Lung (tissue), 11 donors: ENCODE measurements at regions not wholly inside any gene's neighbourhood (a gene's known extent, or its start where the extent isn't known, plus 50 kb on each side); places are given as distances from the start of the nearest gene placed in this dataset.

ENCODE experiments used
- ATAC-seq: fragments of 200-7000 bp; cut with Tn5 transposase; one replicate; pipeline ENCODE4 v1.9.1; 2020; ENCODE audit warnings: moderate number of reproducible peaks; ENCODE audit not compliant: insufficient read depth, low FRiP score
- DNase-seq, 3 donors: peaks; one replicate each; pipeline ENCODE4 v3.0.0-alpha.2; 2013 to 2017
- H3K27ac ChIP-seq, 2 donors: one replicate each; pipeline ENCODE4 v1.5.1; 2013; ENCODE audit warnings: mild to moderate bottlenecking in 2 of 2, moderate library complexity in 2 of 2, control low read depth in 1 of 2, inconsistent platforms in 1 of 2, low read depth in 1 of 2, low read length in 1 of 2
- H3K27me3 ChIP-seq, 3 donors: one replicate each; pipeline ENCODE4 v1.5.1; 2013; ENCODE audit warnings: low read length in 2 of 3; ENCODE audit not compliant: control insufficient read depth in 3 of 3, insufficient read depth in 3 of 3
- H3K36me3 ChIP-seq, 4 donors: one replicate each; pipeline ENCODE4 v1.5.1; 2013; ENCODE audit warnings: low read length in 4 of 4, mild to moderate bottlenecking in 1 of 4, moderate library complexity in 1 of 4; ENCODE audit not compliant: control insufficient read depth in 4 of 4, insufficient read depth in 4 of 4
- H3K4me1 ChIP-seq, 5 donors: one replicate each; pipeline ENCODE4 v1.5.1; 2013; ENCODE audit warnings: low read length in 5 of 5, mild to moderate bottlenecking in 2 of 5, moderate library complexity in 1 of 5; ENCODE audit not compliant: control insufficient read depth in 5 of 5, insufficient read depth in 5 of 5
- H3K4me3 ChIP-seq: one replicate; pipeline ENCODE4 v1.5.1; 2013; ENCODE audit warnings: mild to moderate bottlenecking, control low read depth, moderate library complexity
- H3K9ac ChIP-seq, 2 donors: one replicate each; pipeline ENCODE4 v1.5.1; 2013; ENCODE audit warnings: low read length in 2 of 2, control low read depth in 1 of 2; ENCODE audit not compliant: insufficient read depth in 1 of 2
- H3K9me3 ChIP-seq, 4 donors: one replicate each; pipeline ENCODE4 v1.5.1; 2013; ENCODE audit warnings: low read length in 3 of 4, mild to moderate bottlenecking in 1 of 4, moderate library complexity in 1 of 4; ENCODE audit not compliant: control insufficient read depth in 4 of 4, insufficient read depth in 3 of 4
- WGBS, 2 donors: extraction: QIAGEN DNeasy Blood & Tissue Kit; methylation state at CpG; one replicate each; pipeline ENCODE4 v1.1.7; 2013; 5-methylcytosine and 5-hydroxymethylcytosine counted together
- TF ChIP-seq, protein P1 (sequence below): IDR thresholded peaks from 2 replicates; pipeline ENCODE4 v1.5.1; 2012; ENCODE audit warnings: mild to moderate bottlenecking; ENCODE audit errors: control extremely low read depth, extremely low read depth
- donor health status: control.
- donor health status: control.
- donor health status: Bipolar disorder and iron deficiency.
- donor health status: healthy.
- donor health status: DM: yes; HTN: yes; CAD: no.

DNA sequence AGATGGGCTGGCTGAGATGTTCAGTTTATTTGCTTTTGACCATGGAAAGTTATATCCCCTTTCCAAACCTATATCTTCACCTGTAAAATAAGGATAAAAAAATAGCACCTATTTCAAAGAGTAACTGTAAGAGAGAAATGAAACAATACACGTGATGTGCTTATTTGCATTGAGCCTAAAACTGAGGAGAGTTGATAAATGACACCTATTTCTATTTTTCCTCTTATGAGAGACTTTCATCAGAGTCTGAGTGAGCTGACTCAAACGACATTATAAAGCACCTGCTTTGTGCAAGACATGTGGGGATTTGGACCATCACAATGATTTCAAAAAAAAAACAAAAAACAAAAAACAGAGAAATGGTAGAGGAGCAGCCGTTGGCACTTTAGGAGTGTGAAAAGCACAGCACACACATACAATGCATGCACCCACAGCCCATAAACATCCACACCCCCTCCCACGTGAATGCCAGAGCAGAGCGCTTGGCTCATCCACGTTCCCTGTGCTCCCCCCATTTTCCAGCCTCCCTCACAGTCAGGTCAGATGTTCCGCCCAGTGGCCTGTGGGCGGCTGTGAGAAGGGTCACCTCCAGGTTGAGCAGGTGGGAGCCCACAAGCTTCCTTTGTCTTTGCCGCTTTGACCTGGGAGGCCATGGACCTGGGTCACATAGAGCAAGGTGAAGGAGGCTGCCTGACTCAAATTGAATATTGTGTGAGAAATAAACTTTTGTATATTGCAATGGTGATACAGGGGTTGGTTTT lies 253.2 kb upstream of the ZNF32 start:
- 84 to 90% methylated on average over 9 of the region's 9 CpGs for WGBS, 2 donors
- H3K9ac ChIP-seq: no peak overlapping the region
- H3K36me3 ChIP-seq: no peaks in the 10 kb centered on the region
- H3K27me3 ChIP-seq: peaks cover 0 to 3% (median 0%) of the 10 kb centered on the region in 3 donors
- peaks cover 0 to 3% (median 0%) of the 10 kb centered on the region in 4 donors for H3K9me3 ChIP-seq
- TF ChIP-seq, protein P1, sequence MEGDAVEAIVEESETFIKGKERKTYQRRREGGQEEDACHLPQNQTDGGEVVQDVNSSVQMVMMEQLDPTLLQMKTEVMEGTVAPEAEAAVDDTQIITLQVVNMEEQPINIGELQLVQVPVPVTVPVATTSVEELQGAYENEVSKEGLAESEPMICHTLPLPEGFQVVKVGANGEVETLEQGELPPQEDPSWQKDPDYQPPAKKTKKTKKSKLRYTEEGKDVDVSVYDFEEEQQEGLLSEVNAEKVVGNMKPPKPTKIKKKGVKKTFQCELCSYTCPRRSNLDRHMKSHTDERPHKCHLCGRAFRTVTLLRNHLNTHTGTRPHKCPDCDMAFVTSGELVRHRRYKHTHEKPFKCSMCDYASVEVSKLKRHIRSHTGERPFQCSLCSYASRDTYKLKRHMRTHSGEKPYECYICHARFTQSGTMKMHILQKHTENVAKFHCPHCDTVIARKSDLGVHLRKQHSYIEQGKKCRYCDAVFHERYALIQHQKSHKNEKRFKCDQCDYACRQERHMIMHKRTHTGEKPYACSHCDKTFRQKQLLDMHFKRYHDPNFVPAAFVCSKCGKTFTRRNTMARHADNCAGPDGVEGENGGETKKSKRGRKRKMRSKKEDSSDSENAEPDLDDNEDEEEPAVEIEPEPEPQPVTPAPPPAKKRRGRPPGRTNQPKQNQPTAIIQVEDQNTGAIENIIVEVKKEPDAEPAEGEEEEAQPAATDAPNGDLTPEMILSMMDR: no peak
- no peak overlapping the region for H3K27ac ChIP-seq
- DNase-seq (no peak), ATAC-seq (no peak)
- peaks cover 0 to 27% (median 10%) of the 10 kb centered on the region in 5 donors for H3K4me1 ChIP-seq
- H3K4me3 ChIP-seq: no peak overlapping the region

DNA sequence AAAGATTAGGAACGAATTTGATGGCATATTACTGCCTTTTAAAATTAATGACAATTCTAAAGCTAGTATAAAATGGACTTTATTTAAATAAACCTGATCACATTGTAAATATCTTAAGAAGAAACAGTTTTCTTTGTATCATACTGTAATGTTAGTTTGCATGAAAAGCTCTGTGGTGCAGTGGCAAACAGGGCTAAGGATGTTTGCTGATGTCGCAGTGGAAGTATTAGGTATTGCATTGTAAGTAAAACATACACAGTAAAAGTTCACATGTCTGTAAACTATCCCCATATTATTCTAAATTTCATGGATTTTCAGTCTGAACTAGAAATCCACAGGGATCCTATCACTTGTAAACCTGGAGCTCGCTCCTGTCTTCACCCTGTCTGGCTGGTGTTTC lies 252.6 kb upstream of the ZNF32 start:
- Histone ChIP-seq H3K9ac (no peak overlapping the region), H3K4me3 (no peak overlapping the region), H3K36me3 (no peaks in the 10 kb centered on the region), H3K27me3 (peaks cover 0 to 3% (median 0%) of the 10 kb centered on the region in 3 donors), H3K4me1 (peaks cover 0 to 21% (median 5%) of the 10 kb centered on the region in 5 donors), H3K27ac (no peak overlapping the region), H3K9me3 (peaks cover 0 to 3% (median 0%) of the 10 kb centered on the region in 4 donors)
- DNase-seq (no peak), ATAC-seq (no peak)
- TF ChIP-seq, protein P1: no peak
- WGBS, 2 donors: 88 to 93% methylated on average over 3 of the region's 3 CpGs

DNA sequence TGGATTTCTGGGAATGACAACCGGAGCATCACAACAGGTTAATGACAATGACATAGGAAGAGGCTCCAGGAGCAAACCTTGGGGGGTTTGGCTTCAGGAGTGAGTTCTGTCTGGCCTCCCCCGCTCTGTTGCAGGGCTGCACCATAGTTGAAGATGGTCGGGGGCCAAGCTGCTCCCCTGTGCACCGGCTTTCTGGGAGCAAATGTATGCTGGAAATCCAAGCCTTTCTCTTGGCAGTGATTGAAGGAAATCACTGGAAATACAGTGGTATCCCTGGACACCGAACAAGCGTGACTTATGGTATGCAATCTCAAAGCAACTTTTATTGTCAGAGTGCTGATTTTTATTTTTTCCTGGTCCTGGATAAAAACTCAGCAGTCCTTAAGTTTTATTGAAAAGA lies 251.9 kb upstream of the ZNF32 start:
- WGBS, 2 donors: 91 to 95% methylated on average over 6 of the region's 6 CpGs
- Histone ChIP-seq H3K27me3 (peaks cover 0 to 3% (median 0%) of the 10 kb centered on the region in 3 donors), H3K36me3 (no peaks in the 10 kb centered on the region), H3K27ac (no peak overlapping the region), H3K9ac (no peak overlapping the region), H3K4me1 (peaks cover 0 to 14% (median 2%) of the 10 kb centered on the region in 5 donors), H3K4me3 (no peak overlapping the region), H3K9me3 (peaks cover 0 to 3% (median 0%) of the 10 kb centered on the region in 4 donors)
- TF ChIP-seq, protein P1: no peak
- ATAC-seq (no peak), DNase-seq (no peak)
